NCI-H446 (cell line): ENCODE measurements at regions not wholly inside any gene's neighbourhood (a gene's known extent, or its start where the extent isn't known, plus 50 kb on each side); places are given as distances from the start of the nearest gene placed in this dataset.
"Not testable (repeated sequence)": the region's sequence is repeated elsewhere in the genome, so short reads cannot be mapped to it uniquely, and the experiment has no call there.

Experiments used
- DNase-seq, 2 experiments: peaks; one replicate each; lab custom pipeline; 2025; lab: John Stamatoyannopoulos, UW

DNA sequence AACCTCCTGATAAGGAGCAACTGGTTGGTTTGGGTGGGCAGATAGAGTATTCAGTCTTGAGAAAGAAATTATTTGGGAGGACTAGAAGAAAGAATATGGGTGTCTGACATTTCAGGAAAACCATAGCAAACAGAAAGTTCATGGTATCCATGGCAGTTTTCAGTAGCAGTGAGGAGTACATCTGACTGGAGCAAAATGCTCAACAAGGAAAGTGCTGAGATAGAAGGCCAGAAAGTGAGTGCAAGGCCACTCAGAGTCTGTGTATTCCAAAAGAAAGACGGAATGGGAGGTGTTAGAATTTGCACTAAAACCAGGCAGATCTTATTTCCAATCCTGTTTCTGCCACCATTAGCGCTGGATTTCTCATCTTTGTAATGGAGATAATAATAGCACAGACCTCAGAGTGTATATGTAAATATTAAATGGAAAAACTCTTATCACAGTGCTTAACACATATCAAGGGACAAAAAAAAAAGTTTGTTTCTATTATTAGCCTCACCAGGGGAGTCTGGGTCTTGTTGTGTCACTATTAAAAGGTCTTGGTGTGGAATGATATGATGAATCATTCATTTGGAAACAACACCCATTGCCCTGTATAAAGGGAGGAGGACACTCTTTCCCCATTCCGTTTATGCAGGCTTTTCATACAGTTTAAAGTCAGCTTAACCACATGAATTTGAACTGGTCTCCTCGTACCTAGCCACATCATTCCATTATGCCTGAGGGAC lies 349.8 kb downstream of the IPO8 start:
- DNase-seq, result no peak

- no peak for DNase-seq
Measured at GRCh38 chr12:30330565-30330964, 365.1 kb downstream of the IPO8 start.

- no peak for DNase-seq
Measured at GRCh38 chr12:30329281-30329680, 366.4 kb downstream of the IPO8 start.

DNA sequence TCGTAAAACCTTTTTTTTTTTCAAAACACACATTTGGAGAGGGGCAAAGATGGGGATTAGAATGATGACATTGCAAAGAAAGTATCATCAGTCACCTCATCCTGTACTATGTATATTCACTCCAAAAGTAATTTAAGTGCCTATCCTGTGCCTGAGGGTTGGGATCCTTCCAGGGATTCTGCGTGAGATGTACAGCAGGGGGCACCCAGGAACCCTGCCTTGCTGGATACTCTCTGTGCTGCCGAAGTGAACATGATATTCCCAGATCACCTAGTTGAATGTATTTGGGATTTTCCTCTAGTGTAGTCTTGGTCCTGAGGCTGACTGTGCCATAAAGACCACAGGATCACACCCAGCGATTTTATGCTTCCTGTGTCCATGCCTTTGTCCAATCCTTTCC lies 372.7 kb downstream of the IPO8 start:
- DNase-seq, result no peak

DNA sequence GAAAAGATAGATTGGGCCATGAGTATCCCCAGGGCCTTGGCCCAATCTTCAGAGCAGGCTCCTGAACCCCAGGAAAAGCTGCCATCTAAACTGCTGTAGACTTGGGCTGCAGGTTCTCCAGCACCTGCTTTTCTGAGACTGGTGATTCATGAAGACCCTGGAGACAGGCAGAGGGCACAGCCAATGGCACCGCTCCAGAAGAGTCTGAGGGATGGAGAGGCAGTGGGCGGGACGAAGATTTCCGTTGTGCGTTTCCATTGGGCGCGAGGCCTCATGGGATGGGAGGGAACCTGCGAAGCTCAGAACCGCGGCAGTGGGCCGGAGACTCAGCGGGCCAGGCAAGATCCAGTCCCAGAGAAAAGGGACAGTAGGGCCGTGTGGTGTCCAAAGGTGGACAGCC lies 375.1 kb downstream of the IPO8 start:
- DNase-seq, result no peak

- no peak for DNase-seq
Measured at GRCh38 chr12:30314506-30315100, 381.1 kb downstream of the IPO8 start.

GRCh38 chr12:30308010-30308717 lies 387.5 kb downstream of the IPO8 start:
- DNase-seq, result no peak

DNA sequence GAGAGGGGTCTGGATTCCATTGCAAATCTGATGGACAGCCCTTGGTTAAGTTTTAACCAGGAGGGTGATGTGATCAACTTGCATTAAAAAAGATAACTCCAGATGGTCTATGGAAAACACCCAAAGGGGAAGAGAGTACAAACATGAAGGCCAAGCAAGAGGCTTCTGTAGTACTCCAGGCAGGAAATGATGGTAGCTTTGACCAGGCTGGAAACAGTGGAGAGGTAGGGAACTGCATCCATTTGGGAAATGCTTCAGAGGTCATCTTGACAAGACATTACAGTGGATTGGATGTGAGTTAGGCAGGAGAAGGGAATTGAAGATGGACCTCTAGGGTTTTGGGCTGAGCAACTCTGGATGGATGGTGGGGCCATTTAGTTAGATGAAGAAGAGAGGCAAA lies 391.1 kb downstream of the IPO8 start:
- DNase-seq, result no peak

GRCh38 chr12:30301291-30301690 lies 394.4 kb downstream of the IPO8 start:
- DNase-seq, result no peak

DNA sequence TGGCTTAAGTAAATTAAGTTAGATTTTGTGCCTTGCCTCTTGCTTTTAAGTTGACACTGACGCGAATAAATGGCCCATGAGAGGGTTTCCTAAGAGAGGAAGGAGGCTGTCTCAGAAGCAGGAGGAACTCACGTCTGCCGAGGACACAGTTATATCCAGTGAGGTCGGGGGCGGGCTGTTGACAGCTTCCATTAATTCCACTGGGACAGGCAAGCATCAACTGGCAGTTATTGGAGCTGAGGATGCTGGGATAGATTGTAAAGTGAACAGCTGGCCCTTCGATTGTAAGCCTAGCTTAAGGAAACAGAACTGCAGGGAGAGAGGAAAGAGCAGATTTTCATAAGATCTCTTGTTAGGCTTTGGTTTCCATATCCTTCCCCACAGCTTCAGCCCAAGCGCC lies 399.2 kb downstream of the IPO8 start:
- DNase-seq, result no peak

DNA sequence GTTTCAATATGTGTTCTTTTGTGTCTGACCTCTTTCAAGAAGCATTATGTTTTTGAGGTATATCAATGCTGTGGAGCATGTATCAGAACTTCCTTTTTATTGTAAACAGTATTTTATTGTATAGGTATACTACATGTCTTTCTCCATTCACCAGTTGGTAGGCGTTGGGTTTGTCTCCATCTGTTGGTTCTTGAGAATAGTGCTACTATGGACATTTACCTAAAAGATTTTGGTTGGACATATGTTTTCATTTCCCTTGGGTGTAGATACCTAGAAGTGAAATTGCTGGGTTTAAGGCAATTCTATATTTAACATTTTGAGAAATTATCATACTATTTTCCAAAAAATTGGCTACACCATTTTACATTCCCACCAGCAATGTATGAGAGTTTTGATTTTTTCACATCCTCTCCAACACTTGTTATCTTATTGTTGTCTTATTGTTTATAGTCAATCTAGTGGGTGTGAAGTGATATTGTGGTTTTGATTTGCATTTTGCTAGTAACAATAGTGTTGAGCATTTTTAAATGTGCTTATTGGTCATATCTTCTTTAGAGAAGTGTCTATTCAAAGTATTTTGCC lies 409.2 kb downstream of the IPO8 start:
- DNase-seq, result peak in 1 of 2 experiments; percentile 25

- no peak for DNase-seq
Measured at GRCh38 chr12:30278401-30278800, 417.3 kb downstream of the IPO8 start.

GRCh38 chr12:30272515-30272914 lies 423.2 kb downstream of the IPO8 start:
- not testable (repeated sequence) for DNase-seq

GRCh38 chr12:30269496-30269895 lies 426.2 kb downstream of the IPO8 start:
- no peak for DNase-seq

DNA sequence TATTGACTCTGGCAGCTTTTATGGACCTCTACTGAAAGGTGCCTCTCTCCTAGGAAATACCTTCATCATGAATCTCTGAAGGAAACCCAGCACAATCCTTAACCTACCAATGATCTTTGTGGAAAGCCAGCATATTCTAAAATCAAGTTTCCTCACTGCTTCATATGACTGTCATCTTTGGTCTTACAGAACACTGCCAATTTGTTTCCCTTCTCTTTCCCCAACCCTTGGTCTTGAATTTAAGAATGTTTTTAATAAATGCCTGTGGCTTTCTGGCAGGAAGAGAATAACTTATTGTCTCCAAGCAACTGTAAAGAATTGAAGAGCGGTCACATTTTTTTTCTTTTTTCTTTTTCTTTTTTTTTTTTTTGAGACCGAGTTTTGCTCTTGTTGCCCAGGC lies 427.6 kb downstream of the IPO8 start:
- no peak for DNase-seq

DNA sequence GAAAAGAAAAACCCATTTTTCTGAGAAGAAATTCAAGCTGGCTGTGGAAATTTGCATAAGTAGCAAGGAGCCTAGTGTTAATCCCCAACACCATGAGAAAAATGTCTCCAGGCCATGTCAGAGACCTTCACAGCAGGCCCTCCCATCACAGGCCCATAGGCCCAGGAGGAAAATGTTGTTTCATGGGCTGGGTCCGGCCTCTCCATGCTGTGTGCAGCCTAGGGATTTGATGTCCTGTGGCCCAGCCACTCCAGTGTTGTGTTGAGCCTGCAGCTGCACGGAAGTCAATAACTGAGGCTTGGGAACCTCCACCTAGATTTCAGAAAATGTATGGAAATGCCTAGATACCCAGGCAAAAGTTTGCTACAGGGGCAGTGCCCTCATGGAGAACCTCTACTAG lies 432.2 kb downstream of the IPO8 start:
- DNase-seq, result no peak

GRCh38 chr12:30257618-30258017 lies 438.1 kb downstream of the IPO8 start:
- DNase-seq, result no peak

DNA sequence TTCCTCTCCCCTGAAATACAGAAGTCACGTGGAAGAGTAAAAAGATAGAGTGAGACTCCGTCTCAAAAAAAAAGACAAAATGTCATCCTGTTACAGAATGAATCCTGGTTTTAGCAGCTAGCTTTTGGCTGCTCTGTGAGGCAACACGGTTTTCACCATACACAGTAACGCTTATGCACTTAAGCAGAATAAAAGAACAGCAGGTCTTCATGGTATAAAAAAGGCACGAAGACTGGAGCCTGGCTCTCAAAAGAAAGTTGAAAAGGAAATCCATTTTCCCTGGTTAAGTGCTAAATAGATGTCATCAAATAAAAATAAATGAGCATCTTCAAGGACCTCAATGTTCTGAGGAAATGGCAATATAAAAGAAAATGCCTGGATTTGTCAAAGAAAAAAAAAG lies 444.1 kb downstream of the IPO8 start:
- DNase-seq, result no peak

DNA sequence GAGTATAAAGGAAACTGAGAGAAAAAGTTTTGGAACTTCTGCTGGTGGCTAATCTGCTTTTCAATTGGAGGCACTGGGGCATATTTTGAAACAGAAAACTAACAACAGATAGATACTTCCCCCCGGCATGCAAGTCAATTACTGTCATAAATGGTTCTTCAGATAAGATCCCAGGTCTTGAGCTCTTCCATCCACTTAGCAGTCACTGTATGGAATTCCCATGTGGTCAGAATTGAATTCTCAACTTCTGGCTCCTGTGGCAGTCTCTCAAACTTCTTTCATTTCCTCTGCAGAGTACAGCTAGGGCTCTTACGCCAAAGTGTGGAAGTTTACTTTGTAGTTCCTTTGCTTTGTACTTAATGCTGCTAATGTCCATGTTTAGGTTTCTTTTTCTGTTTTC lies 452.2 kb downstream of the IPO8 start:
- DNase-seq, result no peak

- DNase-seq, result no peak
Measured at GRCh38 chr12:30219047-30219446, 435.3 kb upstream of the TMTC1 start.

DNA sequence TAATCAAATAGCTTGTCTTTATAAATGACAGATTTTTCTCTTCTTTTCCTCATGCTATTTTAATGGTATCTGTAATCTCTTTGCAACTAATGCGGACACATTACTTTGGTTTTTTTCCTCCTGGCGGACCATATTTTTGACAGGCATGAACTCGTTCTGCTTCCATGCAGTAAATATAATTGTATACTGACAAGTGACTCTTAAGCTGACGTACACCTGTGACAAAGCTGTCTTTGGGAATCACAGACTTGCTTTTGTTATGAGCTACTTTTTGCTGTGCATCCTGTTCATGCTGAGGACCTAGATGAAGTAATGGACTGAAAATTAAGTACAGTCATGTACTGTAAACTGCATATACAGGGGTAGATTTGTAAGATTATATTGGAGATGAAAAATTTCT lies 434.3 kb upstream of the TMTC1 start:
- no peak for DNase-seq

- DNase-seq, result no peak
Measured at GRCh38 chr12:30213166-30213565, 429.4 kb upstream of the TMTC1 start.

- DNase-seq, result no peak
Measured at GRCh38 chr12:30211743-30212142, 428.0 kb upstream of the TMTC1 start.
